MCF 10A (cell line): ENCODE measurements at regions not wholly inside any gene's neighbourhood (a gene's known extent, or its start where the extent isn't known, plus 50 kb on each side); places are given as distances from the start of the nearest gene placed in this dataset.
A peak's percentile ranks its signal among the peaks of the same experiment; 100 is the strongest.

Experiments
- BruUV-seq: library from RNA; stranded (reverse); fragments of 400-500 nt; replicated peaks from 2 replicates; lab custom pipeline; 2021; lab: Mats Ljungman, UMichigan
- CTCF ChIA-PET: fragments of 300-600 bp; sonication (Branson Sonifier 250); formaldehyde crosslinking; extraction: SDS; loops from one replicate; lab custom pipeline; 2021; ENCODE audit warnings: antibody characterized with exemption, inconsistent platforms; lab: Yijun Ruan, JAX
- POLR2A ChIA-PET: fragments of 300-600, 350-650 bp; sonication (Branson Sonifier 250); formaldehyde crosslinking; extraction: SDS; loops from one replicate; lab custom pipeline; 2020; ENCODE audit warnings: antibody characterized with exemption, inconsistent platforms; lab: Yijun Ruan, JAX
- DNase-seq: peaks from one replicate; pipeline ENCODE4 v3.0.0-alpha.2; 2018; ENCODE audit not compliant: unreplicated experiment
- H3K27ac Mint-ChIP-seq: one replicate; pipeline ENCODE4 v1.8.0; 2022; ENCODE audit warnings: mild to moderate bottlenecking, low read depth, mixed read lengths; ENCODE audit not compliant: unreplicated experiment
- H3K27me3 Mint-ChIP-seq: one replicate; pipeline ENCODE4 v1.8.0; 2022; ENCODE audit warnings: mixed read lengths; ENCODE audit not compliant: insufficient read depth, unreplicated experiment
- H3K36me3 Mint-ChIP-seq: one replicate; pipeline ENCODE4 v1.8.0; 2022; ENCODE audit warnings: mild to moderate bottlenecking, moderate library complexity, mixed read lengths; ENCODE audit not compliant: insufficient read depth, unreplicated experiment
- H3K4me1 Mint-ChIP-seq: one replicate; pipeline ENCODE4 v1.8.0; 2022; ENCODE audit warnings: mixed read lengths; ENCODE audit not compliant: insufficient read depth, unreplicated experiment
- H3K4me3 Mint-ChIP-seq: one replicate; pipeline ENCODE4 v1.8.0; 2022; ENCODE audit warnings: mild to moderate bottlenecking, moderate library complexity, mixed read lengths; ENCODE audit not compliant: unreplicated experiment
- H3K9me3 Mint-ChIP-seq: one replicate; pipeline ENCODE4 v1.8.0; 2022; ENCODE audit warnings: mixed read lengths; ENCODE audit not compliant: unreplicated experiment
- intact Hi-C: fragments of 100-400 bp; cut with micrococcal nuclease; formaldehyde crosslinking; loops from 2 replicates; pipeline ENCODE4 v1.14.1; 2022
- TF ChIP-seq, protein P1 (sequence below): fragments of 200-600 bp; IDR thresholded peaks from one replicate; pipeline ENCODE4 v1.8.0; 2022; ENCODE audit warnings: antibody characterized with exemption, mild to moderate bottlenecking; ENCODE audit not compliant: unreplicated experiment

- no peak for DNase-seq
- Mint-ChIP-seq H3K9me3 (no peaks in the 10 kb centered on the region), H3K36me3 (no peaks in the 10 kb centered on the region), H3K4me3 (no peak overlapping the region), H3K4me1 (no peaks in the 10 kb centered on the region), H3K27ac (no peak overlapping the region), H3K27me3 (no peaks in the 10 kb centered on the region)
- CTCF ChIA-PET, result interaction anchor here (0.6 kb wide), 1 partner anchor 25 kb away, joined by 3 read pairs; no protein-coding TSS in a partner anchor
- POLR2A ChIA-PET, result no interaction called here
- BruUV-seq, result no TSS peak
- intact Hi-C loops, result no loop called here
- TF ChIP-seq, protein P1, sequence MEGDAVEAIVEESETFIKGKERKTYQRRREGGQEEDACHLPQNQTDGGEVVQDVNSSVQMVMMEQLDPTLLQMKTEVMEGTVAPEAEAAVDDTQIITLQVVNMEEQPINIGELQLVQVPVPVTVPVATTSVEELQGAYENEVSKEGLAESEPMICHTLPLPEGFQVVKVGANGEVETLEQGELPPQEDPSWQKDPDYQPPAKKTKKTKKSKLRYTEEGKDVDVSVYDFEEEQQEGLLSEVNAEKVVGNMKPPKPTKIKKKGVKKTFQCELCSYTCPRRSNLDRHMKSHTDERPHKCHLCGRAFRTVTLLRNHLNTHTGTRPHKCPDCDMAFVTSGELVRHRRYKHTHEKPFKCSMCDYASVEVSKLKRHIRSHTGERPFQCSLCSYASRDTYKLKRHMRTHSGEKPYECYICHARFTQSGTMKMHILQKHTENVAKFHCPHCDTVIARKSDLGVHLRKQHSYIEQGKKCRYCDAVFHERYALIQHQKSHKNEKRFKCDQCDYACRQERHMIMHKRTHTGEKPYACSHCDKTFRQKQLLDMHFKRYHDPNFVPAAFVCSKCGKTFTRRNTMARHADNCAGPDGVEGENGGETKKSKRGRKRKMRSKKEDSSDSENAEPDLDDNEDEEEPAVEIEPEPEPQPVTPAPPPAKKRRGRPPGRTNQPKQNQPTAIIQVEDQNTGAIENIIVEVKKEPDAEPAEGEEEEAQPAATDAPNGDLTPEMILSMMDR, result no peak
Measured at GRCh38 chr7:47704936-47705335, 123.0 kb upstream of the TNS3 start.

DNA sequence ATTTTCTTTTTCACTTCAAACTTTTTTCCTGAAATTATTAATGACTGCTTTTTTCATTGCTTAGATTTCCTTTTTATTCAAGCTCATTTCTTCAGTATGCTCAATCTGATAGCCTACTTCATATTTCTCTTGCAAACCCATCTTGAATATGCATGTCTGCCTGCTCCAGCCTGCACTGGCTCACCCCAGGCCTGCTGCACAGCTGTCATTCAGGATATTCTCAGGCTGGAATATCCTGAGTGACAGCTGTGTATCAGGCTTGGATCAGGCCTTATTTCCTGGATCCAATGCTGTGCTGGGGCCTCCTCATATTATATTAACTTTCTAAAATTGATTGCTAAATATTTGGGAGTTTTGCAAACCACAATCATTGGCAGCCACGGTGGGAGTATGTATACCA, 120.2 kb upstream of the TNS3 start:
- POLR2A ChIA-PET, result interaction anchor here (1.7 kb wide), 1 partner anchor 84 kb away, joined by 5 read pairs; no protein-coding TSS in a partner anchor
- H3K4me1 Mint-ChIP-seq, result no peaks in the 10 kb centered on the region
- DNase-seq, result no peak
- H3K27me3 Mint-ChIP-seq, result no peaks in the 10 kb centered on the region
- H3K4me3 Mint-ChIP-seq, result no peak overlapping the region
- H3K9me3 Mint-ChIP-seq, result no peaks in the 10 kb centered on the region
- no peaks in the 10 kb centered on the region for H3K36me3 Mint-ChIP-seq
- CTCF ChIA-PET, result no interaction called here
- TF ChIP-seq, protein P1, result no peak
- no TSS peak for BruUV-seq
- intact Hi-C loops, result no loop called here
- no peak overlapping the region for H3K27ac Mint-ChIP-seq

- ChIA-PET POLR2A (no interaction called here), CTCF (no interaction called here)
- Mint-ChIP-seq H3K9me3 (no peaks in the 10 kb centered on the region), H3K36me3 (no peaks in the 10 kb centered on the region), H3K27me3 (no peaks in the 10 kb centered on the region), H3K4me1 (no peaks in the 10 kb centered on the region), H3K4me3 (no peak overlapping the region), H3K27ac (peak overlapping the region; percentile 43)
- TF ChIP-seq, protein P1, result no peak
- DNase-seq, result no peak
- intact Hi-C loops, result no loop called here
- BruUV-seq, result no TSS peak
Measured at GRCh38 chr7:47698386-47698785, 116.5 kb upstream of the TNS3 start.

GRCh38 chr7:47697543-47697942, 115.6 kb upstream of the TNS3 start:
- no TSS peak for BruUV-seq
- TF ChIP-seq, protein P1, result no peak
- H3K4me3 Mint-ChIP-seq, result no peak overlapping the region
- no peaks in the 10 kb centered on the region for H3K27me3 Mint-ChIP-seq
- no peak for DNase-seq
- H3K4me1 Mint-ChIP-seq, result no peaks in the 10 kb centered on the region
- no peaks in the 10 kb centered on the region for H3K9me3 Mint-ChIP-seq
- CTCF ChIA-PET, result interaction anchor here (0.5 kb wide), 1 partner anchor 102 kb away, joined by 3 read pairs; no protein-coding TSS in a partner anchor
- H3K27ac Mint-ChIP-seq, result no peak overlapping the region
- POLR2A ChIA-PET, result interaction anchor here (0.6 kb wide), 1 partner anchor 15 kb away, joined by 4 read pairs; no protein-coding TSS in a partner anchor
- no peaks in the 10 kb centered on the region for H3K36me3 Mint-ChIP-seq
- intact Hi-C loops, result no loop called here
